ENCODE measurements at regions not wholly inside any gene's neighbourhood (a gene's known extent, or its start where the extent isn't known, plus 50 kb on each side); places are given as distances from the start of the nearest gene placed in this dataset.

GRCh38 chr17:77905766-77906165, 52.7 kb upstream of the TNRC6C start:
- TF ChIP-seq CTCF (conservative IDR thresholded peaks at IDR 0.05; ENCODE audit: low read depth, low read length), result no peak
- H3K4me3 ChIP-seq (ENCODE audit: low read depth, low read length), result no peak overlapping the region
- DNase-seq (ENCODE audit: low read depth), result no peak

GRCh38 chr17:77906377-77906871, 52.1 kb upstream of the TNRC6C start:
- no peak for DNase-seq (ENCODE audit: low read depth)
- no peak for TF ChIP-seq CTCF (conservative IDR thresholded peaks at IDR 0.05; ENCODE audit: low read depth, low read length)
- no peak overlapping the region for H3K4me3 ChIP-seq (ENCODE audit: low read depth, low read length)

- H3K4me3 ChIP-seq (ENCODE audit: low read depth, low read length), result no peak overlapping the region
- no peak for TF ChIP-seq CTCF (conservative IDR thresholded peaks at IDR 0.05; ENCODE audit: low read depth, low read length)
- DNase-seq (ENCODE audit: low read depth), result no peak
Measured at GRCh38 chr17:77907497-77908461, 50.7 kb upstream of the TNRC6C start.

GRCh38 chr17:77908501-77908900, 50.0 kb upstream of the TNRC6C start:
- no peak overlapping the region for H3K4me3 ChIP-seq (ENCODE audit: low read depth, low read length)
- no peak for TF ChIP-seq CTCF (conservative IDR thresholded peaks at IDR 0.05; ENCODE audit: low read depth, low read length)

More at GRCh38 chr17:77908501-77908900, 50.0 kb upstream of the TNRC6C start:
- no peak for DNase-seq (ENCODE audit: low read depth)
